Trophoblast cell (in vitro differentiated cells and primary cell): ENCODE measurements at regions not wholly inside any gene's neighbourhood (a gene's known extent, or its start where the extent isn't known, plus 50 kb on each side); places are given as distances from the start of the nearest gene placed in this dataset.

Experiments used
- DNase-seq, 2 donors: peaks; one replicate each; pipeline ENCODE4 v3.0.0-alpha.2; 2016
- H2AFZ ChIP-seq: 2 replicates; pipeline ENCODE4 v1.6.1; 2013; ENCODE audit warnings: low read length, moderate library complexity, mild to moderate bottlenecking; ENCODE audit not compliant: insufficient read depth, poor library complexity
- H2AK5ac ChIP-seq: 2 replicates; pipeline ENCODE4 v1.6.1; 2013; ENCODE audit warnings: mild to moderate bottlenecking, low read length
- H2BK120ac ChIP-seq: 2 replicates; pipeline ENCODE4 v1.6.1; 2013; ENCODE audit warnings: low read length, mild to moderate bottlenecking, moderate library complexity; ENCODE audit not compliant: insufficient read depth, poor library complexity
- H2BK12ac ChIP-seq: 2 replicates; pipeline ENCODE4 v1.6.1; 2013; ENCODE audit warnings: mild to moderate bottlenecking, low read length, moderate library complexity
- H2BK5ac ChIP-seq: 2 replicates; pipeline ENCODE4 v1.6.1; 2013; ENCODE audit warnings: low read length, low read depth, moderate library complexity, mild to moderate bottlenecking; ENCODE audit not compliant: poor library complexity
- H3K14ac ChIP-seq: 2 replicates; pipeline ENCODE4 v1.6.1; 2013; ENCODE audit warnings: mild to moderate bottlenecking, low read length
- H3K18ac ChIP-seq: 2 replicates; pipeline ENCODE4 v1.6.1; 2013; ENCODE audit warnings: mild to moderate bottlenecking, low read length
- H3K23ac ChIP-seq: 2 replicates; pipeline ENCODE4 v1.6.1; 2013; ENCODE audit warnings: low read length
- H3K27ac ChIP-seq: 2 replicates; pipeline ENCODE4 v1.5.1; 2013; ENCODE audit warnings: low read depth, mild to moderate bottlenecking, inconsistent platforms, low read length, moderate library complexity
- H3K27me3 ChIP-seq: 2 replicates; pipeline ENCODE4 v1.6.1; 2013; ENCODE audit warnings: inconsistent platforms, mild to moderate bottlenecking, low read length, moderate library complexity; ENCODE audit not compliant: insufficient read depth
- H3K36me3 ChIP-seq, 2 experiments: 1 replicate in 1 of 2; 2 replicates in 1 of 2; pipeline ENCODE4 v1.6.1; 2013; ENCODE audit warnings: low read length in 2 of 2, mild to moderate bottlenecking in 2 of 2, moderate library complexity in 1 of 2; ENCODE audit not compliant: insufficient read depth in 2 of 2, control insufficient read depth in 1 of 2
- H3K4ac ChIP-seq: 2 replicates; pipeline ENCODE4 v1.6.1; 2013; ENCODE audit warnings: low read depth, mild to moderate bottlenecking, low read length, moderate library complexity
- H3K4me1 ChIP-seq, 2 experiments: 1 replicate in 1 of 2; 2 replicates in 1 of 2; pipeline ENCODE4 v1.6.1; 2013; ENCODE audit warnings: low read length in 2 of 2, mild to moderate bottlenecking in 2 of 2, moderate library complexity in 1 of 2; ENCODE audit not compliant: insufficient read depth in 2 of 2, control insufficient read depth in 1 of 2
- H3K4me2 ChIP-seq: 2 replicates; pipeline ENCODE4 v1.6.1; 2013; ENCODE audit warnings: inconsistent platforms, mild to moderate bottlenecking, low read length, moderate library complexity
- H3K4me3 ChIP-seq: 2 replicates; pipeline ENCODE4 v1.5.1; 2013; ENCODE audit warnings: mild to moderate bottlenecking, low read depth, low read length, inconsistent platforms
- H3K79me1 ChIP-seq: one replicate; pipeline ENCODE4 v1.6.1; 2013; ENCODE audit warnings: low read length
- H3K79me2 ChIP-seq: 2 replicates; pipeline ENCODE4 v1.6.1; 2013; ENCODE audit warnings: low read length, mild to moderate bottlenecking; ENCODE audit not compliant: control insufficient read depth, insufficient read depth, poor library complexity
- H3K9ac ChIP-seq: 2 replicates; pipeline ENCODE4 v1.6.1; 2013; ENCODE audit warnings: mild to moderate bottlenecking, low read length
- H3K9me3 ChIP-seq: 2 replicates; pipeline ENCODE4 v1.6.1; 2013; ENCODE audit warnings: low read depth, mild to moderate bottlenecking, control low read depth, inconsistent platforms, low read length; ENCODE audit not compliant: insufficient read depth
- H4K12ac ChIP-seq: 2 replicates; pipeline ENCODE4 v1.6.1; 2013; ENCODE audit warnings: low read depth, mild to moderate bottlenecking, low read length, moderate library complexity
- H4K8ac ChIP-seq: 2 replicates; pipeline ENCODE4 v1.6.1; 2013; ENCODE audit warnings: low read depth, mild to moderate bottlenecking, low read length, moderate library complexity
- H4K91ac ChIP-seq: one replicate; pipeline ENCODE4 v1.6.1; 2013; ENCODE audit warnings: low read depth, mild to moderate bottlenecking, low read length, moderate library complexity
- WGBS: extraction: QIAGEN DNeasy Blood & Tissue Kit; methylation state at CpG from one replicate; pipeline ENCODE4 v1.1.7; 2013; ENCODE audit warnings: missing lambda C conversion rate; ENCODE audit not compliant: insufficient read length, insufficient coverage; ENCODE audit errors: extremely low coverage; 5-methylcytosine and 5-hydroxymethylcytosine counted together

DNA sequence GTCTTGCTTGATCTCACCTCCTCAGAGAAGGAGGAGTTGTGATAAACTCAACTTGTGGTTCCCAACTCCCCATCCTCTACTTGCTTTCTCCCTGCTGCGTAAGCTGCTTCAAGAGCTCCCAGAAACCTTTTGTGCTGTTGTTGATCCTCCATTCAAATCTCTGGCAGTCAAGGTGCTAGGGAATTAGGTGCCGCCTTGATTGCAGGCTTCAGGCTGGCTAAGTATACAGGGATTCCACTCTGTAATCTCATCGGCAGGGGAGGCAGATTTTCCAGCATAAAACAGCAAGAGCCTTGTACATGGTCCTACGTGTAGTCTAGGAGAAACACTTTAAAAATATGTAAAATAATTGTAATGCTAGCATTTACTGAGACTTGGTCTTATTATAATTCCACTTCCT, 116.2 kb upstream of the DDX18 start:
- Histone ChIP-seq H3K36me3 (no peaks in the 10 kb centered on the region), H3K4ac (no peak overlapping the region), H3K4me2 (no peak overlapping the region), H3K9me3 (no peaks in the 10 kb centered on the region), H3K4me3 (no peak overlapping the region), H3K79me2 (no peaks in the 10 kb centered on the region), H3K79me1 (no peaks in the 10 kb centered on the region), H4K8ac (no peak overlapping the region), H2BK12ac (no peak overlapping the region), H2AK5ac (no peak overlapping the region), H3K27me3 (no peaks in the 10 kb centered on the region), H4K91ac (no peak overlapping the region), H3K14ac (no peak overlapping the region), H4K12ac (no peak overlapping the region), H2AFZ (no peak overlapping the region), H3K4me1 (no peaks in the 10 kb centered on the region), H2BK5ac (no peak overlapping the region), H3K23ac (no peak overlapping the region), H2BK120ac (no peak overlapping the region), H3K27ac (no peak overlapping the region), H3K18ac (no peak overlapping the region), H3K9ac (no peak overlapping the region)
- no peak for DNase-seq
- no CpG with 5 or more reads among the region's 4 CpGs for WGBS

DNA sequence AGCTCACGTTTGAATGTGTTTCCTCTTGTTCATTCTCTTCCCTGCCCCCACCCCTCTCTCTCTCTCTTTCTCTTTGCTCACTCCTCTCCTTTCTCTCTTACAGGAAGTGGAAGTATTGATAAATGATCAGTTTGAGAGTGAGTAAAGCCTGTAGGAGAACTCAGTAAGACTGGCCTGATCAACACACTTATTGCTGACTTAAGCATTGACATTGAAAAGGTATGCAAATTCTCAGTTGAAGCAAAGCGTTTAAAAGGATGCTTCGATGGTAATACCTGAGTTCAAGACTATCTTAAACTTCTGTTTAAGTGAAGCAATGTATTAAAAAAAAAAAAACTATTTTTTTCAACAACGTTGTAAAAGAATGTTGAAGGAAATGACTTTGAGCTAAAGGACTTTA, 115.7 kb upstream of the DDX18 start:
- Histone ChIP-seq H4K91ac (no peak overlapping the region), H3K27ac (no peak overlapping the region), H3K79me1 (no peaks in the 10 kb centered on the region), H4K8ac (no peak overlapping the region), H3K4me1 (no peaks in the 10 kb centered on the region), H2BK5ac (no peak overlapping the region), H2AFZ (no peak overlapping the region), H3K9me3 (no peaks in the 10 kb centered on the region), H3K27me3 (no peaks in the 10 kb centered on the region), H2AK5ac (no peak overlapping the region), H3K79me2 (no peaks in the 10 kb centered on the region), H3K4me2 (no peak overlapping the region), H4K12ac (no peak overlapping the region), H3K9ac (no peak overlapping the region), H3K23ac (no peak overlapping the region), H3K36me3 (no peaks in the 10 kb centered on the region), H3K4ac (no peak overlapping the region), H2BK12ac (no peak overlapping the region), H3K4me3 (no peak overlapping the region), H2BK120ac (no peak overlapping the region), H3K18ac (no peak overlapping the region), H3K14ac (no peak overlapping the region)
- DNase-seq: no peak
- no CpG with 5 or more reads among the region's 4 CpGs for WGBS

DNA sequence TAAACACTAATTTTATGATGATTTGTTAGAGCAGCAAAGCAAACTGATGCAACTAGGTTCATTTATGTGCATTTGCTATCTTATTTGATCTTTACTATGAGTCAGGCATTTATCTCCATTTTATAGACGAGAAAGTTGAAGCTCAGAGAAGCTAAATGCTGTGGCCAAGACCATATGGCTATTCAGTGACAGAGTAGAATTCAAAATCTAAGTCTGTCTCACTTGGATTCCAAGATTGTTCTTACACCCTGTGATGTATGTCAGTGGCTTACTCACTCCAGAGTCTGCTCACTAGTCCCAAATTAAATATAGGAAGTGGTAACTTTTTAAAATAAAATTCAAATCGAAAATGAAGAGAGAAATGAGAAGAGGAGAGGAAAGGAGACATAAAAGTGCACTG, 114.0 kb upstream of the DDX18 start:
- no peak overlapping the region for H3K18ac ChIP-seq
- no peak overlapping the region for H4K12ac ChIP-seq
- H3K27me3 ChIP-seq: no peaks in the 10 kb centered on the region
- no peak overlapping the region for H3K14ac ChIP-seq
- H2BK12ac ChIP-seq: no peak overlapping the region
- no peak overlapping the region for H2AFZ ChIP-seq
- no peaks in the 10 kb centered on the region for H3K36me3 ChIP-seq
- H3K79me1 ChIP-seq: no peaks in the 10 kb centered on the region
- H3K23ac ChIP-seq: no peak overlapping the region
- no CpG with 5 or more reads among the region's 2 CpGs for WGBS
- no peak overlapping the region for H4K91ac ChIP-seq
- H2BK120ac ChIP-seq: no peak overlapping the region
- no peak overlapping the region for H3K4me2 ChIP-seq
- no peak overlapping the region for H3K9ac ChIP-seq
- no peak overlapping the region for H3K4me3 ChIP-seq
- no peak overlapping the region for H3K27ac ChIP-seq
- no peaks in the 10 kb centered on the region for H3K79me2 ChIP-seq
- H3K4me1 ChIP-seq: no peaks in the 10 kb centered on the region
- no peak overlapping the region for H3K4ac ChIP-seq
- H3K9me3 ChIP-seq: no peaks in the 10 kb centered on the region
- no peak overlapping the region for H4K8ac ChIP-seq
- no peak overlapping the region for H2AK5ac ChIP-seq
- H2BK5ac ChIP-seq: no peak overlapping the region
- no peak for DNase-seq

DNA sequence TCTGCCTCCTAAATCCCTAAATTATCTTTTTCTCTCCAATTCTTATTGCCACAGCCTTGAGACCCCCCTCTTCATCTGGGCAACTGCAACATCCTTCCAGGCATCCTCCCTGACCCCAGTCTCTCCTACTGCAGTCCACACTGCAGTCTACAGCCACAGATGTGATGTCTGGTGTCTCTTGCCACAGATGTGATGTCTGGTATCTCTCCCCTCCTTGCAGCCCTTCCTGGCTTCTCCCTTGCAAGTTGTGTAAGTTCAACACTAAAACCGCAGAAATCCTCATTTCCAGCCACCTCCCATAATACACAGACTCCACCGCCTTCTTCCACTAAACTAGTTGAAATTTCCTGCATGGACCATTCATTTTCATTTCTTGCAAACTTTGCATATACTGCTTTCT, 113.1 kb upstream of the DDX18 start:
- Histone ChIP-seq H3K23ac (no peak overlapping the region), H3K18ac (no peak overlapping the region), H3K27me3 (no peaks in the 10 kb centered on the region), H3K4ac (no peak overlapping the region), H3K36me3 (no peaks in the 10 kb centered on the region), H3K9ac (no peak overlapping the region), H3K4me3 (no peak overlapping the region), H3K27ac (no peak overlapping the region), H2AK5ac (no peak overlapping the region), H2BK5ac (no peak overlapping the region), H2AFZ (no peak overlapping the region), H3K79me2 (no peaks in the 10 kb centered on the region), H2BK12ac (no peak overlapping the region), H3K79me1 (no peaks in the 10 kb centered on the region), H3K4me2 (no peak overlapping the region), H2BK120ac (no peak overlapping the region), H4K8ac (no peak overlapping the region), H3K14ac (no peak overlapping the region), H4K91ac (no peak overlapping the region), H4K12ac (no peak overlapping the region), H3K9me3 (no peaks in the 10 kb centered on the region), H3K4me1 (no peaks in the 10 kb centered on the region)
- no CpG with 5 or more reads among the region's 2 CpGs for WGBS
- no peak for DNase-seq
